Fibroblast of lung (primary cell): ENCODE measurements at regions not wholly inside any gene's neighbourhood (a gene's known extent, or its start where the extent isn't known, plus 50 kb on each side); places are given as distances from the start of the nearest gene placed in this dataset.
"Not testable (repeated sequence)": the region's sequence is repeated elsewhere in the genome, so short reads cannot be mapped to it uniquely, and the experiment has no call there.

Experiments
- DNase-seq, 2 donors: peaks; one replicate each; pipeline versions ENCODE4 v3.0.0 to v3.0.0-alpha.2; 2010; ENCODE audit warnings: low read depth in 2 of 2
- H2AFZ ChIP-seq: 2 replicates; pipeline ENCODE4 v1.5.1; 2012; ENCODE audit warnings: low read length, control low read depth, inconsistent platforms
- H3K27ac ChIP-seq: 2 replicates; pipeline ENCODE4 v1.5.1; 2011; ENCODE audit warnings: low read length, control low read depth; ENCODE audit not compliant: insufficient read depth
- H3K27me3 ChIP-seq: 2 replicates; pipeline ENCODE4 v1.5.1; 2011; ENCODE audit warnings: mild to moderate bottlenecking, low read length; ENCODE audit not compliant: control insufficient read depth, insufficient read depth
- H3K36me3 ChIP-seq: 2 replicates; pipeline ENCODE4 v1.5.1; 2011; ENCODE audit warnings: low read length; ENCODE audit not compliant: control insufficient read depth, insufficient read depth
- H3K4me1 ChIP-seq: 2 replicates; pipeline ENCODE4 v1.5.1; 2011; ENCODE audit warnings: low read length; ENCODE audit not compliant: control insufficient read depth, insufficient read depth; ENCODE audit errors: extremely low read depth
- H3K4me2 ChIP-seq: 2 replicates; pipeline ENCODE4 v1.5.1; 2011; ENCODE audit warnings: low read length, control low read depth; ENCODE audit not compliant: insufficient read depth; ENCODE audit errors: extremely low read depth
- H3K4me3 ChIP-seq, 4 experiments: fragments of 200-600 bp in 1 of 4; sonication (generic) in 1 of 4; replicated peaks in 1 of 4; 2 replicates each; pipeline ENCODE4 v1.5.1; 2011 to 2016; ENCODE audit warnings: low read length in 4 of 4, low read depth in 3 of 4, mild to moderate bottlenecking in 3 of 4, control low read depth in 2 of 4, inconsistent platforms in 1 of 4, mixed read lengths in 1 of 4; ENCODE audit not compliant: insufficient read depth in 1 of 4; ENCODE audit errors: control extremely low read depth in 1 of 4
- H3K79me2 ChIP-seq: 2 replicates; pipeline ENCODE4 v1.5.1; 2012; ENCODE audit warnings: mild to moderate bottlenecking, low read length, inconsistent platforms; ENCODE audit not compliant: control insufficient read depth, insufficient read depth
- H3K9ac ChIP-seq: 2 replicates; pipeline ENCODE4 v1.5.1; 2011; ENCODE audit warnings: mild to moderate bottlenecking, low read length, control low read depth; ENCODE audit not compliant: insufficient read depth
- H3K9me3 ChIP-seq: 2 replicates; pipeline ENCODE4 v1.5.1; 2012; ENCODE audit warnings: low read depth, low read length; ENCODE audit not compliant: control insufficient read depth, insufficient read depth
- H4K20me1 ChIP-seq: 2 replicates; pipeline ENCODE4 v1.5.1; 2011; ENCODE audit warnings: low read length; ENCODE audit not compliant: control insufficient read depth, insufficient read depth; ENCODE audit errors: extremely low read depth

- not testable (repeated sequence) for H3K9ac ChIP-seq, H3K4me3 ChIP-seq, H3K27me3 ChIP-seq, H3K79me2 ChIP-seq, H2AFZ ChIP-seq, H3K36me3 ChIP-seq, DNase-seq, H3K27ac ChIP-seq, H3K9me3 ChIP-seq, H3K4me2 ChIP-seq, H4K20me1 ChIP-seq, H3K4me1 ChIP-seq
Observed at GRCh38 chr5:176034407-176035200, 66.5 kb upstream of the THOC3 start.

GRCh38 chr5:176035201-176035530 lies 67.1 kb upstream of the THOC3 start:
- H3K9me3 ChIP-seq, H4K20me1 ChIP-seq, H3K27ac ChIP-seq, H2AFZ ChIP-seq, H3K4me2 ChIP-seq, H3K79me2 ChIP-seq, DNase-seq, H3K36me3 ChIP-seq, H3K27me3 ChIP-seq, H3K9ac ChIP-seq, H3K4me1 ChIP-seq, H3K4me3 ChIP-seq: not testable (repeated sequence)

- H3K27ac ChIP-seq, H3K9me3 ChIP-seq, H3K4me2 ChIP-seq, DNase-seq, H3K79me2 ChIP-seq, H4K20me1 ChIP-seq, H3K4me1 ChIP-seq, H2AFZ ChIP-seq, H3K36me3 ChIP-seq, H3K4me3 ChIP-seq, H3K27me3 ChIP-seq, H3K9ac ChIP-seq: not testable (repeated sequence)
Observed at GRCh38 chr5:176035816-176036308, 67.7 kb upstream of the THOC3 start.

- not testable (repeated sequence) for H2AFZ ChIP-seq, H3K9me3 ChIP-seq, H3K36me3 ChIP-seq, H3K4me2 ChIP-seq, H3K27me3 ChIP-seq, H3K4me3 ChIP-seq, H3K27ac ChIP-seq, H3K9ac ChIP-seq, H4K20me1 ChIP-seq, H3K4me1 ChIP-seq, DNase-seq, H3K79me2 ChIP-seq
Observed at GRCh38 chr5:176036391-176036790, 68.3 kb upstream of the THOC3 start.

GRCh38 chr5:176037190-176037589 lies 69.1 kb upstream of the THOC3 start:
- not testable (repeated sequence) for H3K79me2 ChIP-seq, H3K9me3 ChIP-seq

GRCh38 chr5:176040105-176040801 lies 72.1 kb upstream of the THOC3 start:
- not testable (repeated sequence) for H3K36me3 ChIP-seq, H3K27ac ChIP-seq, H3K4me2 ChIP-seq, H2AFZ ChIP-seq, H3K27me3 ChIP-seq, H4K20me1 ChIP-seq, H3K79me2 ChIP-seq, DNase-seq, H3K4me1 ChIP-seq, H3K9me3 ChIP-seq, H3K9ac ChIP-seq, H3K4me3 ChIP-seq

More at GRCh38 chr5:176037190-176037589, 69.1 kb upstream of the THOC3 start:
- not testable (repeated sequence) for H4K20me1 ChIP-seq, H3K4me1 ChIP-seq, H3K9ac ChIP-seq, H3K27ac ChIP-seq, DNase-seq, H3K4me2 ChIP-seq, H3K4me3 ChIP-seq, H2AFZ ChIP-seq, H3K27me3 ChIP-seq, H3K36me3 ChIP-seq
